Ishikawa (cell line): ENCODE measurements at regions not wholly inside any gene's neighbourhood (a gene's known extent, or its start where the extent isn't known, plus 50 kb on each side); places are given as distances from the start of the nearest gene placed in this dataset.

Source experiments
- CEBPB ChIP-seq: IDR thresholded peaks from 2 replicates; pipeline ENCODE4 v1.6.1; 2012
- CREB1 ChIP-seq: IDR thresholded peaks from 2 replicates; pipeline ENCODE4 v1.6.1; 2012; ENCODE audit warnings: low read depth
- EGR1 ChIP-seq: IDR thresholded peaks from 2 replicates; pipeline ENCODE4 v1.6.1; 2012
- EP300 ChIP-seq: IDR thresholded peaks from 2 replicates; pipeline ENCODE4 v1.6.1; 2012; ENCODE audit warnings: borderline replicate concordance
- FOXM1 ChIP-seq: IDR thresholded peaks from 2 replicates; pipeline ENCODE4 v1.6.1; 2012; ENCODE audit warnings: low read depth, borderline replicate concordance
- MAX ChIP-seq: IDR thresholded peaks from 2 replicates; pipeline ENCODE4 v1.6.1; 2012
- NFIC ChIP-seq: IDR thresholded peaks from 2 replicates; pipeline ENCODE4 v1.6.1; 2012
- RAD21 ChIP-seq: IDR thresholded peaks from 2 replicates; pipeline ENCODE4 v1.6.1; 2012; ENCODE audit warnings: low read depth
- REST ChIP-seq: IDR thresholded peaks from 2 replicates; pipeline ENCODE4 v1.6.1; 2012; ENCODE audit warnings: low read depth, mild to moderate bottlenecking
- TAF1 ChIP-seq: IDR thresholded peaks from 2 replicates; pipeline ENCODE4 v1.6.1; 2012; ENCODE audit warnings: low read depth, mild to moderate bottlenecking
- TCF12 ChIP-seq: IDR thresholded peaks from 2 replicates; pipeline ENCODE4 v1.6.1; 2012; ENCODE audit warnings: low read depth
- TEAD4 ChIP-seq: IDR thresholded peaks from 2 replicates; pipeline ENCODE4 v1.6.1; 2012
- USF1 ChIP-seq: IDR thresholded peaks from 2 replicates; pipeline ENCODE4 v1.6.1; 2012
- YY1 ChIP-seq: IDR thresholded peaks from 2 replicates; pipeline ENCODE4 v1.6.1; 2012; ENCODE audit warnings: low read depth
- ZBTB7A ChIP-seq: IDR thresholded peaks from 2 replicates; pipeline ENCODE4 v1.6.1; 2012; ENCODE audit warnings: low read depth

GRCh38 chr7:138195151-138195571 is 118.9 kb downstream of the AKR1D1 start:
- TF ChIP-seq REST (no peak), EP300 (no peak), RAD21 (no peak), MAX (no peak), ZBTB7A (no peak), USF1 (no peak), CREB1 (no peak), EGR1 (no peak), CEBPB (no peak), YY1 (no peak), TCF12 (no peak), TEAD4 (no peak), NFIC (no peak), TAF1 (no peak), FOXM1 (no peak)

GRCh38 chr7:138196971-138197896 is 121.0 kb downstream of the AKR1D1 start:
- TF ChIP-seq NFIC = no peak
- no peak for TF ChIP-seq YY1
- no peak for TF ChIP-seq TCF12
- no peak for TF ChIP-seq EP300
- TF ChIP-seq USF1 = no peak
- TF ChIP-seq FOXM1 = no peak
- no peak for TF ChIP-seq RAD21
- no peak for TF ChIP-seq REST
- no peak for TF ChIP-seq TEAD4
- no peak for TF ChIP-seq MAX
- TF ChIP-seq CEBPB = no peak
- TF ChIP-seq TAF1 = no peak
- TF ChIP-seq EGR1 = no peak
- TF ChIP-seq ZBTB7A = no peak
- no peak for TF ChIP-seq CREB1

- TF ChIP-seq CREB1 = no peak
- no peak for TF ChIP-seq FOXM1
- TF ChIP-seq CEBPB = no peak
- no peak for TF ChIP-seq YY1
- TF ChIP-seq USF1 = no peak
- TF ChIP-seq EGR1 = no peak
- no peak for TF ChIP-seq TCF12
- no peak for TF ChIP-seq ZBTB7A
These were observed 128.2 kb downstream of the AKR1D1 start for GRCh38 chr7:138204285-138204981.

GRCh38 chr7:138204982-138205298 is 128.7 kb downstream of the AKR1D1 start:
- TF ChIP-seq RAD21 = no peak
- no peak for TF ChIP-seq TEAD4
- TF ChIP-seq NFIC = no peak
- TF ChIP-seq MAX = no peak
- no peak for TF ChIP-seq EGR1
- TF ChIP-seq REST = no peak
- TF ChIP-seq USF1 = no peak
- no peak for TF ChIP-seq YY1
- no peak for TF ChIP-seq TAF1
- TF ChIP-seq CEBPB = no peak
- no peak for TF ChIP-seq EP300
- no peak for TF ChIP-seq CREB1
- TF ChIP-seq TCF12 = no peak
